Upper lobe of right lung (tissue), 1 donor: ENCODE measurements at regions not wholly inside any gene's neighbourhood (a gene's known extent, or its start where the extent isn't known, plus 50 kb on each side); places are given as distances from the start of the nearest gene placed in this dataset.
A peak's percentile ranks its signal among the peaks of the same experiment; 100 is the strongest.

ENCODE experiments used
- ATAC-seq: fragments of 200-7000 bp; cut with Tn5 transposase; one replicate; pipeline ENCODE4 v1.9.1; 2020; ENCODE audit warnings: mild to moderate bottlenecking, moderate library complexity
- DNase-seq: peaks from one replicate; pipeline ENCODE4 v3.0.0-alpha.2; 2020
- H3K27ac ChIP-seq: fragments of 200-600 bp; one replicate; pipeline ENCODE4 v1.8.0; 2022
- H3K27me3 ChIP-seq: fragments of 200-600 bp; one replicate; pipeline ENCODE4 v1.8.0; 2022; ENCODE audit warnings: mild to moderate bottlenecking
- H3K36me3 ChIP-seq: fragments of 200-600 bp; one replicate; pipeline ENCODE4 v1.8.0; 2022
- H3K4me1 ChIP-seq: fragments of 200-600 bp; one replicate; pipeline ENCODE4 v1.8.0; 2022
- H3K4me3 ChIP-seq: fragments of 200-600 bp; one replicate; pipeline ENCODE4 v1.8.0; 2022; ENCODE audit warnings: mild to moderate bottlenecking
- H3K9me3 ChIP-seq: fragments of 200-600 bp; one replicate; pipeline ENCODE4 v1.8.0; 2022
- intact Hi-C: fragments of 100-400 bp; cut with DNase I; formaldehyde crosslinking; loops from one replicate; pipeline ENCODE4 v1.11.0; 2022
- TF ChIP-seq, protein P1 (sequence below): fragments of 200-600 bp; IDR thresholded peaks from one replicate; pipeline ENCODE4 v1.8.0; 2022; ENCODE audit warnings: antibody characterized with exemption
- donor health status: DM: no; HTN: yes; CAD: no; lungs with severe emphysema.

GRCh38 chr2:120559401-120559800, 176.3 kb upstream of the GLI2 start:
- TF ChIP-seq, protein P1, sequence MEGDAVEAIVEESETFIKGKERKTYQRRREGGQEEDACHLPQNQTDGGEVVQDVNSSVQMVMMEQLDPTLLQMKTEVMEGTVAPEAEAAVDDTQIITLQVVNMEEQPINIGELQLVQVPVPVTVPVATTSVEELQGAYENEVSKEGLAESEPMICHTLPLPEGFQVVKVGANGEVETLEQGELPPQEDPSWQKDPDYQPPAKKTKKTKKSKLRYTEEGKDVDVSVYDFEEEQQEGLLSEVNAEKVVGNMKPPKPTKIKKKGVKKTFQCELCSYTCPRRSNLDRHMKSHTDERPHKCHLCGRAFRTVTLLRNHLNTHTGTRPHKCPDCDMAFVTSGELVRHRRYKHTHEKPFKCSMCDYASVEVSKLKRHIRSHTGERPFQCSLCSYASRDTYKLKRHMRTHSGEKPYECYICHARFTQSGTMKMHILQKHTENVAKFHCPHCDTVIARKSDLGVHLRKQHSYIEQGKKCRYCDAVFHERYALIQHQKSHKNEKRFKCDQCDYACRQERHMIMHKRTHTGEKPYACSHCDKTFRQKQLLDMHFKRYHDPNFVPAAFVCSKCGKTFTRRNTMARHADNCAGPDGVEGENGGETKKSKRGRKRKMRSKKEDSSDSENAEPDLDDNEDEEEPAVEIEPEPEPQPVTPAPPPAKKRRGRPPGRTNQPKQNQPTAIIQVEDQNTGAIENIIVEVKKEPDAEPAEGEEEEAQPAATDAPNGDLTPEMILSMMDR: no peak
- Histone ChIP-seq H3K4me1 (no peaks in the 10 kb centered on the region), H3K36me3 (no peaks in the 10 kb centered on the region), H3K27ac (no peak overlapping the region), H3K4me3 (no peak overlapping the region), H3K9me3 (no peaks in the 10 kb centered on the region), H3K27me3 (no peaks in the 10 kb centered on the region)
- ATAC-seq (peak; percentile 61), DNase-seq (no peak)
- intact Hi-C loops: no loop called here

DNA sequence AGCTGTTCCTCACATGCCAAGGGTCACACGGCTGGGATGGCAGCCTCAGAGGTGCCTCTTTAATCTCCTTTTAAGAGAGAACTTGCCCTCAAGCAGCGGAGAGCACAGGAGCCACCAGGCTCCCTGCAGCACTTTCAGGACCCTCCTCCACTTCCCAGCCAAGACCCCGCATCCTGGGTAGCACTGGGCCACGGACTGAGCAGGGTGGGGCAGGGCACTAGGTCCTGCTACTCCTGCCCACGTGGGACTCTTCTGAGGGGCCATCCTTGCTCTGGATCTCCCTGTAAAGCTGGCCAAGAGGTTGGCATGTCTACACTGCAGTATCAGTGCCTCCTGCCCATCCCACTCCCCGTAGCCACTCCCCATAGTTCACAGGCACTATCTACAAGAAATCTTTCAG, 175.3 kb upstream of the GLI2 start:
- TF ChIP-seq, protein P1: no peak
- H3K27ac ChIP-seq: no peak overlapping the region
- ATAC-seq (no peak), DNase-seq (no peak)
- H3K9me3 ChIP-seq: no peaks in the 10 kb centered on the region
- intact Hi-C loops: no loop called here
- H3K4me1 ChIP-seq: no peaks in the 10 kb centered on the region
- H3K36me3 ChIP-seq: no peaks in the 10 kb centered on the region
- H3K4me3 ChIP-seq: no peak overlapping the region
- no peaks in the 10 kb centered on the region for H3K27me3 ChIP-seq

GRCh38 chr2:120561379-120562035, 174.2 kb upstream of the GLI2 start:
- H3K4me1 ChIP-seq: no peaks in the 10 kb centered on the region
- no peak overlapping the region for H3K4me3 ChIP-seq
- no peak overlapping the region for H3K27ac ChIP-seq
- H3K9me3 ChIP-seq: no peaks in the 10 kb centered on the region
- ATAC-seq: no peak
- TF ChIP-seq, protein P1: no peak
- no peaks in the 10 kb centered on the region for H3K27me3 ChIP-seq
- DNase-seq: no peak
- intact Hi-C loops: no loop called here
- no peaks in the 10 kb centered on the region for H3K36me3 ChIP-seq

GRCh38 chr2:120562218-120563005, 173.3 kb upstream of the GLI2 start:
- DNase-seq: no peak
- H3K27me3 ChIP-seq: no peaks in the 10 kb centered on the region
- no peaks in the 10 kb centered on the region for H3K4me1 ChIP-seq
- ATAC-seq: no peak
- TF ChIP-seq, protein P1: no peak
- no peak overlapping the region for H3K4me3 ChIP-seq
- intact Hi-C loops: no loop called here
- no peaks in the 10 kb centered on the region for H3K9me3 ChIP-seq
- no peaks in the 10 kb centered on the region for H3K36me3 ChIP-seq
- H3K27ac ChIP-seq: no peak overlapping the region

DNA sequence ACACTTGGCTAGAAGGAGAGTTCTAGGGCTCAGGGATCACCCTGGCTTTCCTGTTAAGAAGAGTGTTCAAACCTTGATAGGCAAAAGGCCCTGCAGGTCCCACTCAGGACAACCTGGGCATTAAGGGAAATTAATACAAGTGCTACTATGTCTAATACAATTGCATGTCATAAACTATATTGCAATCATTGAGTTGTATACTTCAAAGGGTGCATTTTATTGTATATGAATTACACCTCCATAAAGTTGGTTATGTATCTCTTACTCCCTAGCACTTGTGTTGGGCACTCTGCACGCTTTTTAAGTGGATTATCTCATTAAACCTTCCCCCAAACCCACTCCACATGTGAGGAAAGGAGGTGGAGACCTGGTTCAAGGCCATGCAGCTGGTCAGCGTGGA, 172.1 kb upstream of the GLI2 start:
- no peaks in the 10 kb centered on the region for H3K4me1 ChIP-seq
- H3K27ac ChIP-seq: no peak overlapping the region
- TF ChIP-seq, protein P1: no peak
- H3K36me3 ChIP-seq: no peaks in the 10 kb centered on the region
- DNase-seq (no peak), ATAC-seq (no peak)
- no peaks in the 10 kb centered on the region for H3K9me3 ChIP-seq
- intact Hi-C loops: no loop called here
- no peak overlapping the region for H3K4me3 ChIP-seq
- H3K27me3 ChIP-seq: no peaks in the 10 kb centered on the region
